GM12864 (cell line): ENCODE measurements at regions not wholly inside any gene's neighbourhood (a gene's known extent, or its start where the extent isn't known, plus 50 kb on each side); places are given as distances from the start of the nearest gene placed in this dataset.
A peak's percentile ranks its signal among the peaks of the same experiment; 100 is the strongest.

Experiments used
- DNase-seq: peaks from one replicate; pipeline ENCODE4 v3.0.0-alpha.2; 2011; ENCODE audit warnings: low read depth
- H3K4me3 ChIP-seq: 2 replicates; pipeline ENCODE4 v1.5.1; 2011; ENCODE audit warnings: mild to moderate bottlenecking, low read depth, low read length, control low read depth
- CTCF ChIP-seq: IDR thresholded peaks from 2 replicates; pipeline ENCODE4 v1.5.1; 2011; ENCODE audit warnings: low read depth, mild to moderate bottlenecking, moderate library complexity, low read length, control low read depth, inconsistent platforms; ENCODE audit errors: missing control alignments

GRCh38 chr1:61604261-61604660 is 120.7 kb downstream of the TM2D1 start:
- no peak for DNase-seq
- no peak for TF ChIP-seq CTCF
- no peak overlapping the region for H3K4me3 ChIP-seq

- no peak for DNase-seq
Measured at GRCh38 chr1:61602663-61603062, 122.3 kb downstream of the TM2D1 start.

GRCh38 chr1:61597601-61598000 is 127.3 kb downstream of the TM2D1 start:
- TF ChIP-seq CTCF: no peak
- no peak overlapping the region for H3K4me3 ChIP-seq
- DNase-seq: no peak

More at GRCh38 chr1:61602663-61603062, 122.3 kb downstream of the TM2D1 start:
- no peak for TF ChIP-seq CTCF
- no peak overlapping the region for H3K4me3 ChIP-seq

GRCh38 chr1:61593331-61593730 is 131.6 kb downstream of the TM2D1 start:
- TF ChIP-seq CTCF: no peak
- H3K4me3 ChIP-seq: no peak overlapping the region

GRCh38 chr1:61591351-61591750 is 133.6 kb downstream of the TM2D1 start:
- no peak for DNase-seq
- TF ChIP-seq CTCF: no peak
- no peak overlapping the region for H3K4me3 ChIP-seq

More at GRCh38 chr1:61593331-61593730, 131.6 kb downstream of the TM2D1 start:
- no peak for DNase-seq

- DNase-seq: peak; percentile 19
- no peak overlapping the region for H3K4me3 ChIP-seq
- peak; percentile 91 for TF ChIP-seq CTCF
Measured at GRCh38 chr1:61588736-61589672, 135.9 kb downstream of the TM2D1 start.

GRCh38 chr1:61585714-61586113 is 139.2 kb downstream of the TM2D1 start:
- DNase-seq: no peak
- H3K4me3 ChIP-seq: no peak overlapping the region

More at GRCh38 chr1:61585714-61586113, 139.2 kb downstream of the TM2D1 start:
- no peak for TF ChIP-seq CTCF
